HG03135 (cell line): ENCODE measurements at regions not wholly inside any gene's neighbourhood (a gene's known extent, or its start where the extent isn't known, plus 50 kb on each side); places are given as distances from the start of the nearest gene placed in this dataset.

Source experiments
- ATAC-seq: cut with Tn5 transposase; IDR thresholded peaks from one replicate; pipeline ENCODE4 v1.9.1; 2021; ENCODE audit warnings: mild to moderate bottlenecking, moderate library complexity; ENCODE audit not compliant: unreplicated experiment

GRCh38 chr13:40103864-40104263 lies 448.4 kb downstream of the COG6 start:
- no peak for ATAC-seq

GRCh38 chr13:40105231-40105630 lies 449.8 kb downstream of the COG6 start:
- ATAC-seq: no peak

GRCh38 chr13:40109351-40109844 lies 453.9 kb downstream of the COG6 start:
- ATAC-seq: no peak

- ATAC-seq: no peak
Measured at GRCh38 chr13:40113643-40114304, 458.3 kb downstream of the COG6 start.

- no peak for ATAC-seq
Measured at GRCh38 chr13:40114305-40114896, 458.9 kb downstream of the COG6 start.

- no peak for ATAC-seq
Measured at GRCh38 chr13:40115426-40115825, 460.0 kb downstream of the COG6 start.

GRCh38 chr13:40116008-40116407 lies 460.5 kb downstream of the COG6 start:
- ATAC-seq: peak; percentile 88

- ATAC-seq: no peak
Measured at GRCh38 chr13:40118337-40118736, 462.9 kb downstream of the COG6 start.

- ATAC-seq: no peak
Measured at GRCh38 chr13:40119852-40120251, 464.4 kb downstream of the COG6 start.

- ATAC-seq: no peak
Measured at GRCh38 chr13:40120288-40120687, 464.8 kb downstream of the COG6 start.

GRCh38 chr13:40120781-40121180 lies 465.3 kb downstream of the COG6 start:
- ATAC-seq: no peak

GRCh38 chr13:40121722-40122121 lies 466.3 kb downstream of the COG6 start:
- no peak for ATAC-seq

- no peak for ATAC-seq
Measured at GRCh38 chr13:40123962-40124632, 468.6 kb downstream of the COG6 start.

- no peak for ATAC-seq
Measured at GRCh38 chr13:40124633-40125015, 469.2 kb downstream of the COG6 start.

GRCh38 chr13:40125336-40125735 lies 469.9 kb downstream of the COG6 start:
- no peak for ATAC-seq

- no peak for ATAC-seq
Measured at GRCh38 chr13:40126306-40127085, 471.0 kb downstream of the COG6 start.

- no peak for ATAC-seq
Measured at GRCh38 chr13:40127476-40127875, 472.0 kb downstream of the COG6 start.

GRCh38 chr13:40127925-40128324 lies 472.5 kb downstream of the COG6 start:
- ATAC-seq: no peak

- no peak for ATAC-seq
Measured at GRCh38 chr13:40129467-40129866, 474.0 kb downstream of the COG6 start.

- no peak for ATAC-seq
Measured at GRCh38 chr13:40130871-40131636, 475.6 kb downstream of the COG6 start.

- no peak for ATAC-seq
Measured at GRCh38 chr13:40132249-40132648, 476.8 kb downstream of the COG6 start.
